GM12864 (cell line): ENCODE measurements at regions not wholly inside any gene's neighbourhood (a gene's known extent, or its start where the extent isn't known, plus 50 kb on each side); places are given as distances from the start of the nearest gene placed in this dataset.

ENCODE experiments used
- DNase-seq: peaks from one replicate; pipeline ENCODE4 v3.0.0-alpha.2; 2011; ENCODE audit warnings: low read depth
- H3K4me3 ChIP-seq: 2 replicates; pipeline ENCODE4 v1.5.1; 2011; ENCODE audit warnings: mild to moderate bottlenecking, low read depth, low read length, control low read depth
- TF ChIP-seq, protein P1 (sequence below): IDR thresholded peaks from 2 replicates; pipeline ENCODE4 v1.5.1; 2011; ENCODE audit warnings: low read depth, mild to moderate bottlenecking, moderate library complexity, low read length, control low read depth, inconsistent platforms; ENCODE audit errors: missing control alignments

DNA sequence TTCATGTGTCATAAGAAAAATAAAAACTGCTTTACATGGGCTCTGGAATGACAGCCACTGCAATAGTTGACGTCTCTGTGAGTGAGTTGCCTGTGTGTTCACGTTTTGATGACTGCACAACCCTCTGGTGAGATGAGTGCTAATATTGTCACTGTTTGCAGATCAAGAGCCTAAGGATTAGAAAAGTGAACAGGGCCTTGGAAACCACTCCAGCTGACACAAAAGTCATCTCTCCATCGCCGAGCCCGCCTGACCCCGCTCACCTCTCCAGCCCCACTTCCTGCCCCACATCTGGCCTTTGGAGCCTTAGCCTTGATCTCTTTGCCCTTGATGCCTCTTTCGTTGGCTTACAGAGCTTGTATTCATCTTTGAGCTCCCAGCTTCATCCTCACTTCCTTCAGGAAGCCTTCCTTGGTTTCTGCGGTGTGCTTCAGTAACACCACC, 351.7 kb downstream of the TCERG1L start:
- H3K4me3 ChIP-seq: no peak overlapping the region
- DNase-seq: no peak
- TF ChIP-seq, protein P1, sequence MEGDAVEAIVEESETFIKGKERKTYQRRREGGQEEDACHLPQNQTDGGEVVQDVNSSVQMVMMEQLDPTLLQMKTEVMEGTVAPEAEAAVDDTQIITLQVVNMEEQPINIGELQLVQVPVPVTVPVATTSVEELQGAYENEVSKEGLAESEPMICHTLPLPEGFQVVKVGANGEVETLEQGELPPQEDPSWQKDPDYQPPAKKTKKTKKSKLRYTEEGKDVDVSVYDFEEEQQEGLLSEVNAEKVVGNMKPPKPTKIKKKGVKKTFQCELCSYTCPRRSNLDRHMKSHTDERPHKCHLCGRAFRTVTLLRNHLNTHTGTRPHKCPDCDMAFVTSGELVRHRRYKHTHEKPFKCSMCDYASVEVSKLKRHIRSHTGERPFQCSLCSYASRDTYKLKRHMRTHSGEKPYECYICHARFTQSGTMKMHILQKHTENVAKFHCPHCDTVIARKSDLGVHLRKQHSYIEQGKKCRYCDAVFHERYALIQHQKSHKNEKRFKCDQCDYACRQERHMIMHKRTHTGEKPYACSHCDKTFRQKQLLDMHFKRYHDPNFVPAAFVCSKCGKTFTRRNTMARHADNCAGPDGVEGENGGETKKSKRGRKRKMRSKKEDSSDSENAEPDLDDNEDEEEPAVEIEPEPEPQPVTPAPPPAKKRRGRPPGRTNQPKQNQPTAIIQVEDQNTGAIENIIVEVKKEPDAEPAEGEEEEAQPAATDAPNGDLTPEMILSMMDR: no peak

DNA sequence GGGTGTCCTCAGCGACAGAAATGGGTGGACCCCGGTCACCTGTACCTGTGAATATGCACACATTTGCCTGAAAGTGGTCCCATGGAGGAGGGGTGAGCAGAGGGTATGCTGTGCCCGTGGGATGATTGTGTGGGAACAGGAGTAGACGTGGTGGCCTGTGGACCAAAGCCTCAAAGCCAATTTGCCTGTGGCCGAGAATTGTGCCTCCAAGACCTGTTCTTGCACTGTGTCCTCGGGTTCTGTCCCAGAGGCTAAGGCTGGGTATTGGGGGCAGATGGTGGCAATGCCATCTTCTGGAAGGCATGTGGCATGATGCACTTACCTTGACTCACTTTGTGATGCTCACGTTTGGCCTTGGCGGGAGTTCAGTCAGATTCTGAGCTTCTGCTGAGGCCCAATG, 351.0 kb downstream of the TCERG1L start:
- no peak for DNase-seq
- TF ChIP-seq, protein P1: no peak
- no peak overlapping the region for H3K4me3 ChIP-seq

DNA sequence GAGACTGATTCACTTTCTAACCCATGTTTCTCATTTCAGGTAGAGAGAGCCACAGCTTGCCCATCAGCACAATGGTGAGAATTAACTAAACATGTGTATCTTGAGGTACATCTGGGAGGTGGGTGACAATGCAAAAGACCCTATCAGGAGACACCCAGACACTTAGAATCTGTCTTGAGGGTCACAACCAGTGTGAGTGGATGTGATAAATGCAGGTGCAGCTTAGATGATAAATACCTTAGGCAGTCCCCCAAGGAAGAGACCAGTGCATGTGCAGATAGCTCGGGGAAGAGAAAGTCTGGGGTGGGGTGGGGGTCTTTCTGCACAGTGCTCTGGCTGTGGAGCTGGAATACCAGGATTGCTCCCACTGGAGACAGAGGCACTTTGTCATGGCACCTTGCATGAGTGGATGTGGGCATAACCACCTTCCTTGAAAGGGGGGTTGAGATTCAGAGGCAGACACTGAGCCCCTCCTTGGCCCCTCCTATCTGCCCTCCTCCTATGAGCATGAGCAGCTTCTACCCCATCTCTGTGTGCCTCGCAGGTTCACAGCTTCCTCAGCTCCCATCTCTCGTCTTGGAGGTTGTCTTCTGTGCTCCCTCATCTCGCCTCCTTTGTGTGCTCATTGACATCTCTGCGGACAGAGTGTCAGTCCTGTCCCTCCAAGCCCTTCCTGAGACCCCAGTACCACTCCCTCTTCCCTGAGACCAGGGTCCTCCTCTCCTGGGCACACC, 349.8 kb downstream of the TCERG1L start:
- no peak overlapping the region for H3K4me3 ChIP-seq
- DNase-seq: no peak
- TF ChIP-seq, protein P1: no peak

DNA sequence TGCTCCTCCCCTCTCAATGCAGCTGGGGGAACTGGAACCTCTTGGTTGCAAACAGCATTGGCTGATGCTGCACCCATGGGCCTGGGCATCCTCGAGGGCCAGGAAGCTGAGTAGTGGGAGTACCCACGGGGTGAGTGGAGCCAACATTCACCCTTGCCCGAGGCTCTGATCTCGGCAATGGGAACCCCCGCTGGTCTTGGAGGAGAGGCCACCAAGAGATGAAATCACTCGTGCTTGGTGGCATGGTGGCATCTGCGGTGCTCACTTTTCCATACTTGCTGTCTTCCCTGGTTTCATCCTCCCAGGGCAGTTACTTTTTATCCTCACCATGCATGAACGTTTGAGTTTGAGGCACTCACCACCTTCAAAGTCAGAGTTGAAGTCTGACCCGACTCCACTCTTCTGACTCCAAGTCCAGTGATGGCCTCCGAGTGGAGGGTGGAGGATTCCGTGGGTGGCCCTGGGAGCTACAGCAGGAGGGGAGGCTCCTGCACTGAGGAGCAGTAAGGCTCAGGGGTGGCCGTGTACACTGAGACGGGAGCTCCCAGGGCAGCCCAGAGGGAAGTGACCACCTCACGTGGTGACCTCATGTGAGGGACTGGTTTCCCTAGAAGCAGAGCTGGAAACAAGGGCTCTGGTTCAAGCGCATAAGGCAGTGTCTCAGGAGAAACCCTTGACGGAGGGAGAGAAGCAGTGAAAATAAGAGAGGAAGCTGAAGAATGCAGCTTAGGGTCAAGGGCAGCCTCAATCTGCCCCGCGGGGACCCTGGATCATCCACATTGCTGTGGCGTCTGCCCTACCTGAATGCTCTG, 349.1 kb downstream of the TCERG1L start:
- TF ChIP-seq, protein P1: no peak
- no peak overlapping the region for H3K4me3 ChIP-seq
- DNase-seq: no peak

DNA sequence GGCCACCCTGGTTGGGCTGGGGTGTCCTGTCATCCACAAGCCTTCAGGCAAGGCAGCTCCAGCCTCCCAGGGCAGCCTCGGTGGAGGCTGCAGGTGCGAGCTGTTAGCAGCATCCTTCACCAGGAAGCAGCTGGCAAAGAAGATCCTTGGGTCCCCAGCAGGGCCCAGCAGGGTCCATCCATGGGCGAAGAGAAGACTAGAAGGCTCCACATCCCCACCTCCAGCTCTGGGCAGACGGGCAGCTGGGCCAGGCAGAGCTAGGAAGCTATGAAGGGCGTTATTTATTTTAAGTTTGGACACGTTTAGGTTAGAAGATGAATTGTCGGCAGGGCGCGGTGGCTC, 348.5 kb downstream of the TCERG1L start:
- DNase-seq: no peak
- no peak overlapping the region for H3K4me3 ChIP-seq
- TF ChIP-seq, protein P1: no peak

DNA sequence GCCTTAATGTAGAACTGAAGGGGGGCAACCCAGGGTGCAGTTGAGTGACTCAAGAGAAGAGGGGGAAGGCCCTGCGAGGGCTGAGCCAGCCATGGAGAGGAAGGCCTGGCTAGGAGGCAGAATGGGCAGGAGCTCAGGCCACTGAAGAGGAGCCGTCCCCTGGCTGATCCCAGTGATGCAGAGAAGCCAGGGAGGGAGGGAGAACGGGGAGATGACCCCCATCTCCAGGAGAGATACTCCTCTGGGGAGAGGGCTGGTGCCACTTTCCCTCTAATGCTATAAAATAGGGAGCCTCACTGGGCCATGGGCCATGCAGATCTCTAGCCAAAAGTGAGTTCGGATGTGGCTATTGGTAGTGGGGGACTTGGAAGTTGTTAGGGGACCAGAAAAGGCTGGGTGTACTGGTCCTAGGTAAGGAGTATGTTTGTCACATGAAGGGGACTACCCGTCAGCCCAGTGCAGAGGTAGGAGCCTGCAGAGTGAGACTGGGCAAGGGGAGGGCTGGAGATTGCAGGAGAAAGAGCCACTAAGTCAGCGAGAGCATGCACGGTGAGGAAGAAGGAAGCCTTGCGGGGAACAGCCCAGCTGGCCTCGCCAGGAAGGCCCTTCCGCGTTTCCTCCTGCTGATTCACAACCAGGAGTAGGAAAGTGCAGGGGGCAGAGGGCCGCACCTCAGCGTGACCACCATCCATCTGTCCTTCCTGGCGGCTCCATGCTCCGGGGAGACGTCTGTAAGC, 347.6 kb downstream of the TCERG1L start:
- DNase-seq: no peak
- no peak overlapping the region for H3K4me3 ChIP-seq
- TF ChIP-seq, protein P1: no peak
